BJ (cell line): ENCODE measurements at regions not wholly inside any gene's neighbourhood (a gene's known extent, or its start where the extent isn't known, plus 50 kb on each side); places are given as distances from the start of the nearest gene placed in this dataset.

Experiments used
- CTCF ChIA-PET: fragments of 350-600 bp; formaldehyde crosslinking; extraction: SDS; loops from one replicate; lab custom pipeline; 2021; ENCODE audit warnings: antibody characterized with exemption, inconsistent platforms; lab: Yijun Ruan, JAX
- POLR2A ChIA-PET: fragments of 300-600 bp; sonication (Branson Sonifier 250); formaldehyde crosslinking; extraction: SDS; loops from one replicate; lab custom pipeline; 2021; ENCODE audit warnings: antibody characterized with exemption; lab: Charles Lee
- DNase-seq: peaks from one replicate; pipeline ENCODE4 v3.0.0-alpha.2; 2011; ENCODE audit warnings: low read depth
- H3K27me3 ChIP-seq: 2 replicates; pipeline ENCODE4 v1.6.0; 2011; ENCODE audit warnings: low read length; ENCODE audit not compliant: control insufficient read depth, insufficient read depth
- H3K36me3 ChIP-seq: 2 replicates; pipeline ENCODE4 v1.5.1; 2011; ENCODE audit warnings: low read length; ENCODE audit not compliant: control insufficient read depth, insufficient read depth
- H3K4me3 ChIP-seq: 2 replicates; pipeline ENCODE4 v1.5.1; 2011; ENCODE audit warnings: low read depth, mild to moderate bottlenecking, control low read depth, low read length
- TF ChIP-seq, protein P1 (sequence below): IDR thresholded peaks from 2 replicates; pipeline ENCODE4 v1.5.1; 2011; ENCODE audit warnings: low read depth, mild to moderate bottlenecking, control low read depth, inconsistent platforms, low read length, moderate library complexity; ENCODE audit not compliant: insufficient read depth

DNA sequence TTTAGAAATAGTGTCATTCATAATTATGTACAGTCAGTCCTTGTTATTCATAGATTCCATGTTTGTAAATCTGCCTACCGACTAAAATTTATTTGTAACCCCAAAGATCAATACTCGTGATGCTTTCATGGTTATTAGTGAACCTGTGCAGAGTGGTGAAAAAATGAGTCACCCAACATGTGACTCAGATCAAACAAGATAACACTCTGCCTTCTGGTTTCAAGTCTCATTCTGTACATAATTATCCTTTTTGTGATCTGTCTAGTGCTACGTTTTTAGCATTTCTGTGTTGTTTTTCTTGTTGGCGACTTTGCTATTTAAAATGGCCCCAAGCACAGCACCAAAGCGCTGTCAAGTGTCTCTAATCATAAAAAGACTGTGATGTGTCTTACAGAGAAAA, 274.7 kb downstream of the SUCLA2 start:
- ChIA-PET POLR2A (no interaction called here), CTCF (no interaction called here)
- TF ChIP-seq, protein P1, sequence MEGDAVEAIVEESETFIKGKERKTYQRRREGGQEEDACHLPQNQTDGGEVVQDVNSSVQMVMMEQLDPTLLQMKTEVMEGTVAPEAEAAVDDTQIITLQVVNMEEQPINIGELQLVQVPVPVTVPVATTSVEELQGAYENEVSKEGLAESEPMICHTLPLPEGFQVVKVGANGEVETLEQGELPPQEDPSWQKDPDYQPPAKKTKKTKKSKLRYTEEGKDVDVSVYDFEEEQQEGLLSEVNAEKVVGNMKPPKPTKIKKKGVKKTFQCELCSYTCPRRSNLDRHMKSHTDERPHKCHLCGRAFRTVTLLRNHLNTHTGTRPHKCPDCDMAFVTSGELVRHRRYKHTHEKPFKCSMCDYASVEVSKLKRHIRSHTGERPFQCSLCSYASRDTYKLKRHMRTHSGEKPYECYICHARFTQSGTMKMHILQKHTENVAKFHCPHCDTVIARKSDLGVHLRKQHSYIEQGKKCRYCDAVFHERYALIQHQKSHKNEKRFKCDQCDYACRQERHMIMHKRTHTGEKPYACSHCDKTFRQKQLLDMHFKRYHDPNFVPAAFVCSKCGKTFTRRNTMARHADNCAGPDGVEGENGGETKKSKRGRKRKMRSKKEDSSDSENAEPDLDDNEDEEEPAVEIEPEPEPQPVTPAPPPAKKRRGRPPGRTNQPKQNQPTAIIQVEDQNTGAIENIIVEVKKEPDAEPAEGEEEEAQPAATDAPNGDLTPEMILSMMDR, result no peak
- H3K4me3 ChIP-seq, result no peak overlapping the region
- no peak for DNase-seq
- H3K27me3 ChIP-seq, result no peaks in the 10 kb centered on the region
- no peaks in the 10 kb centered on the region for H3K36me3 ChIP-seq

DNA sequence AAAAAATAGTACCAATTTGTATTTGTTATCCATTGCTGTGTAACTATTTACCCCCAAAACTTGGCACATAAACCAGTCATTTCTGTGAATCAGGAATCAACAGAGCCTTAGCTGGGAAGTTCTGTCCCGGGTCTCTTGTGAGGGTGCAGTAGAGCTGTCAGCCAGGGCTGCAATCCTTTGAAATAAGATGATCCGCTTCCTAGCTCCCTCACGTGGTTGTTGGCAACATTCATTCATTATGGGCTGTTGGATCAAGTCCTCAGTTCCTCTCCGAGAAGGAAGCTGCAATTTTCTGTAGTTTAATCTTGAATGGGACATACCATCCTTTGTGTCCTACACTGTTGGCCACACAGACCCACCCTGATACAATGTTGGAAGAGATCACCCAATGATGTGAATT, 277.2 kb downstream of the SUCLA2 start:
- ChIA-PET POLR2A (no interaction called here), CTCF (no interaction called here)
- TF ChIP-seq, protein P1, result no peak
- H3K27me3 ChIP-seq, result peaks cover 4% of the 10 kb centered on the region; the same call in 1 of the 2 replicates
- DNase-seq, result no peak
- H3K4me3 ChIP-seq, result no peak overlapping the region
- no peaks in the 10 kb centered on the region for H3K36me3 ChIP-seq

DNA sequence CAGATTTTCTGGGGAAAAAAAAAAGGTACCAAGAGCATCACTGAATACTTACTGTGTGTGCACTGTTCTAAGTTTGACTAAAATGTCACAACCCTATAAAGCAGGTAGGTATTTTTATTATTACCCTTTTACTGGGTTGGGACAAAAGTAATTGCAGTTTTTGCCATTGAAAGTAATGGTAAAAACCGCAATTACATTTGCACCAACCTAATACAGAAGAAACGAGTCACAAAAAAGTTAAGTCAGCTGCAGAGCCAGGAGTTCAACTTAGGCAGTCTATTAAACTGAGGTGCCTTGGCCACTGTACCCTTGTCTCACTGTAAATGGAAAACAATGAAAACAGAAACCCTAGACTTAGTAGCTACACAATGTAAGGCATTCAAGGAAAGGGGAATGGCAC, 281.9 kb downstream of the SUCLA2 start:
- ChIA-PET CTCF (no interaction called here), POLR2A (no interaction called here)
- Histone ChIP-seq H3K36me3 (no peaks in the 10 kb centered on the region), H3K4me3 (no peak overlapping the region), H3K27me3 (peaks cover 4% of the 10 kb centered on the region; the same call in 1 of the 2 replicates)
- TF ChIP-seq, protein P1, result no peak
- DNase-seq, result no peak

DNA sequence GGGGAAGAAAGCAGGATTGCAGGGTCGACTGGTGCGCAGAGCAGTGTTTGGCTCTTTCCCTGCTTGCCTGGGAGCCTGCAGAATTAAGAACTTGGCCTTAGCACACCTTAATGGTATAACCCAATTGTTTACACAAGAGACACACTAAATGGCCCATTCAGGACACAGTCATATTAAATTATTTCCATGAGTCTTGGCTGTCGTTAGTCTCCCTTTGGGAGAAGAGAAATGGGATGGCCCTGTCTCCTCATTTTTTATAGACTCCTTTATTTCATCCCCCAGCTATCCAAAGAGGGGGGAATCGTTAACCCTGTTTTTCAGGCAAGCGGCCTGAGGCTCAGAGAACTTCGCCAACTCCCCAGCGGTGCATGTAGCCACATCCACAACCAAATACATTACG, 282.5 kb downstream of the SUCLA2 start:
- H3K4me3 ChIP-seq, result no peak overlapping the region
- CTCF ChIA-PET, result no interaction called here
- POLR2A ChIA-PET, result no interaction called here
- peaks cover 4% of the 10 kb centered on the region; the same call in 1 of the 2 replicates for H3K27me3 ChIP-seq
- DNase-seq, result no peak
- TF ChIP-seq, protein P1, result no peak
- H3K36me3 ChIP-seq, result no peaks in the 10 kb centered on the region

DNA sequence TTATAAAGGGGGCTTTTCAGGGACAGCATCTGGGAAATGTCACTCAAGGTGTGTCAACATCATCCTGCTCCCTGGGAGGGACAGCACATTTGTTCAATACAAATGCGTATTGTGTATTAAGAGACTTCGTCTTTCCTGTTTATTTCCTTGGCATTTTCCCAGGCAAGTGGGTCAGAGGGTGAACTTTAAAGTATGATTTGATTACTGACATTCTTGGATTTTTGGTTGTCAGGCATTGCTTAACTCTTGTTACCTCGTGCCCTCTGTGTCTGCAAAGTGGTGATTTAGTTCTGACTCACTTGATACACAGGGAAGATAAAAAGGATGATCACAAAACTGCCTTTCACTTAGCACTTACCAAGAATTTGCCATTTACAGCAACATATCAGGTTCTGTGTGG, 292.7 kb downstream of the SUCLA2 start:
- CTCF ChIA-PET, result no interaction called here
- TF ChIP-seq, protein P1, result no peak
- no peaks in the 10 kb centered on the region for H3K36me3 ChIP-seq
- POLR2A ChIA-PET, result no interaction called here
- H3K4me3 ChIP-seq, result no peak overlapping the region
- peaks cover 2% of the 10 kb centered on the region; the same call in 1 of the 2 replicates for H3K27me3 ChIP-seq
- peak; percentile 17 for DNase-seq
